ENCODE measurements at regions not wholly inside any gene's neighbourhood (a gene's known extent, or its start where the extent isn't known, plus 50 kb on each side); places are given as distances from the start of the nearest gene placed in this dataset.

- TF ChIP-seq KDM5A (IDR thresholded peaks at IDR 0.05), result no peak
- TF ChIP-seq CTCF (IDR thresholded peaks at IDR 0.05), result no peak
- TF ChIP-seq POLR2A (IDR thresholded peaks at IDR 0.05; ENCODE audit: low read length), result no peak
- TF ChIP-seq POLR2AphosphoS2 (conservative IDR thresholded peaks at IDR 0.05; ENCODE audit: low read length), result no peak
- TF ChIP-seq CHD2 (IDR thresholded peaks at IDR 0.05; ENCODE audit: low read length, partially characterized antibody), result no peak
- no peak for TF ChIP-seq MAX (IDR thresholded peaks at IDR 0.05)
- no peak for TF ChIP-seq RAD21 (conservative IDR thresholded peaks at IDR 0.05 in 1 of 2, IDR thresholded peaks at IDR 0.05 in 1 of 2)
- no peak for TF ChIP-seq NFE2L2 (conservative IDR thresholded peaks at IDR 0.05; ENCODE audit: low read length)
These were observed 95.8 kb downstream of the BDNF start for GRCh38 chr11:27604416-27604815.
